ENCODE measurements at regions not wholly inside any gene's neighbourhood (a gene's known extent, or its start where the extent isn't known, plus 50 kb on each side); places are given as distances from the start of the nearest gene placed in this dataset.
A peak's percentile ranks its signal among the peaks of the same experiment; 100 is the strongest.

- DNase-seq, result no peak
Measured at GRCh38 chr10:116792817-116793216, 50.5 kb upstream of the HSPA12A start.

- no peak for DNase-seq
Measured at GRCh38 chr10:116796469-116796868, 52.8 kb upstream of the ENO4 start.

- peak; percentile 86 for DNase-seq
Measured at GRCh38 chr10:116796910-116797513, 52.3 kb upstream of the ENO4 start.

- no peak for DNase-seq
Measured at GRCh38 chr10:116798859-116799258, 50.4 kb upstream of the ENO4 start.

All from activated CD8-positive, alpha-beta memory T cell treated with anti-CD3 and anti-CD28 coated beads, Interleukin-2, amount 50 U/mL, for 48 hours (primary cell).